GM21526 (cell line): ENCODE measurements at regions not wholly inside any gene's neighbourhood (a gene's known extent, or its start where the extent isn't known, plus 50 kb on each side); places are given as distances from the start of the nearest gene placed in this dataset.

Experiments used
- ATAC-seq: cut with Tn5 transposase; IDR thresholded peaks from one replicate; pipeline ENCODE4 v1.9.1; 2021; ENCODE audit warnings: moderate library complexity; ENCODE audit not compliant: unreplicated experiment, low FRiP score

DNA sequence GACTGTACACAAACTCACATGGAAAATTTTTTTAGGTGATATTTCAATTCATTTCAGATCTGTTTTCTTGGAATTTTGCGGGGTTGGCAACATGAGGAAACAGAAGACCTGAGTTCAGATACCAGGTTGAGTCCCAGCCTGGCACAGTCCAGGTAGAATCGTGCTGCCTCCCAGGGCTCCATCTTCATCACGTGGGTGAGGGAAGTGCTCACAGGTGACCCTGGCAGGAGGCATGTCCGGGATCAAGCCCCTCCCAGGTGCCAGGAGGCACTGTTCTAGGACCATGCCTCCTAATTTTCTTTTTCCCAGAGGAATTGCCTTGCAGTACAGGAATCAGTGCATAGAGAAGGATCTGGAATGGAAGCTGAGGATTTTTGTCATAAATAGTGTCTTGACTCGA is 318.3 kb upstream of the IRX4 start:
- no peak for ATAC-seq

DNA sequence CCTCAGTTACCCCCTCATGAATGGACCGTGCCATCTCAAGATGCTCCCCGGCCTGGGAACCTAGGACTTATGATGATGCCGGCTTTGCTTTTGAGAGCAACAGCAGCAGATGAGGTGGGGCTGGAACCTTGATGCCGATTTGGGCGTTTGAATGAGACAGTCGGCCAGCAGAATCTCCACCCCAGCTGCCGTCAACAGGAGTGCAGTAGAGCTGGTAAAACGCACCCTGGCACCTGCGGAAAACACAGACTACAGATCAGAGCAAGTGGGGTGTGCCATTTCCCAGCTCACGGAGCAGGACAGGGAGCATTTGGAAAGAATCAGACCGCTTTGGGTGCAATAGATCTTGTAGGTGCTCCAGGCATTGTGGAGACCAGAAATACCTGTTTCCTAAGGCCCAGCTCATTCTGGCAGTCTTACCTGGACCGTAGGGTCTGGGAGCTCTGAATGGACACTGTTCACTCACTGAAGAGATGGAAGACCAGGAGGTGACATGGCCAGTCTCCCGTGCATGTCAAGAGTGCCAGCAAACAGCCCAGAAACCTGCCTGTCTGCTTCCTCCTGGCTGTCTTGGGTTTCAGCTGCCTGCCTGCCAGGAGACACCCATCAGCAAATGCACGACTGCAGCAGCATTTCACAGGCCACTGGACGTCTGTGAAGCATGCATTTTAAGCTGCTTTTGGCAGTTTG is 317.7 kb upstream of the IRX4 start:
- no peak for ATAC-seq

DNA sequence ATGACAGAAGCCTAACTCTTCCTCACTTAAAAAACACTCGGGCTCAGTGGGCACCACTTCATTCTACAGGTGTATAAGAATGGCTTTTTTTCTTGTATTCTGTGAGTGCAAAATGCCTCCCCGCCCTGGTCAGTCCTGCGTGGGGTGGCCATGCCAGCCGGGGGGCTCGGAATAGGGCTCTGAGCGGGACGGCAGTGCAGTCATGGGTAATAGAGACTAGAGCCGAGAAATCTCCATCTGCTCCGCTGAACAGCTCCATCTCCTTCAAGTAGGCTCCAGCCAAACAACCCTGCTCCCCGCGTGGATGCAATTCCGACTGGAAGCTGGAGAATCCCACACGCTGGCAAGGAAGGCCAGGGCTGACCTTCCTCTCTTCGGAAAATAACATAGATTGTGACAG is 317.0 kb upstream of the IRX4 start:
- no peak for ATAC-seq

DNA sequence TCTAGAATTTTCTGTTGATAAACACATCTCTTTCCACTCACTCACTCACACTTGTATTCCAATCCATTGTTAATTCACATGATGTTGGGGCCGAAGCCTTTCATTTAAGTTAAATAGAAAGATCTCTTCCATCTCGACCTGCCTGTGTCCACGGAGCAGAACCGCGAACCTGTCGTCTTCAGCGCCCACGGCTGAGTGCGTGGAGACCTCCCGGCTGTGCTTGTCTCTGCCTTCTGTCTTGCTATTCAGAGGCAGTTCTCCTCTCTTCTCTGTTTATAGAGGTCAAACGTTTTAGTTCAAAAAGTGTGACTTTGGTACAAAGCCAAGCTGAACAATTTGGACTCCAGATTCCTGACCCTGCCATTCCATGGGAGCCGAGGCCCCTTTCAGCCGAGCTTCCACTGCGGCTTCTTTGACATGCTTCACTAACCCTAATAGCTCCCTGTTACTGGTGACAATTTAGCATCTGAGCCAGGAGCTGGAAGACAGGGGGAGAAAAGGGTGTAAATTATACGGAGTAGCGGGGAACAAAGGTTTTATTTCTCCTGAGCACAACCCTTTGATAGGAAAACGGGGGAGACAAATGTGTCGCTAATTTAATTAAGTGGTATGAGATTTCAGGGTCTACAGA is 314.4 kb upstream of the IRX4 start:
- ATAC-seq = no peak

DNA sequence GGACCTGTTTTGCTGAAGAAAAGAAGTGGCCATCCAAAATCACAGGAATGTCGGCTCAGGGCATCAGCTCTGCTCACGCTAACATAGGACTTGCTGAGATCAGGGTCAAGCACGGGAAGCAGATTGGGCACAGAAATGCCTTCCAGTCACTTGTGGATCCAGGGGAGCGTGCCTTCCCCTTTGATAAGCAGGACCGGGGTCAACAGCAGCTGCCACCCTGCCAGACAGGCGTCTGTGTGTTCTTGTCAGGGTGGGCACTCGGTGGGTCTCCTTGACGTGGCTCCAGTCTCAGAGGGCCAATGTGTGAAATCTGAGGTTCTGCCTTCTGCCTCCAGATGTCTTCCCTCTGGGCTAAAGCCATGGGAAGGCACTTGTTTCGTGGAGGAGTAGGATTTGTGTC is 313.7 kb upstream of the IRX4 start:
- ATAC-seq = no peak

DNA sequence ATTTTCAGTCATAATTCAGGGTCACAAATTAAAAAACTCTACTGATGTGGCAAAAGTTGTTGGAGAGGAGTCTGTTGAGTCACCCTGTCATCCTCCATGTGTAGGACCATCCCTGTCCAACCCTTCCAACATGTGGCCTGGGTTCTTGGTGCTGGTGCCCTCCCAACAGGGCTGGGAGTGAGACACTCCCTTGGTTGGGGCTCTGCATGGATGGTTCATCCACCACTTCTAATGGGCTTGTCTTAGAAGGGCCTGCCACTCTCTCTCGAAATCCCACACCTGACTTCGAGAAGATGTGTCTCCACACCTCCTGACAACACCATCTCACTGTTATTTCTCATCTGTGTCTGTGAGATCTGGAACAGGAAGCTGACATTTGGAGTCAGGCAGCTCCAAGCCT is 312.2 kb upstream of the IRX4 start:
- ATAC-seq = no peak

DNA sequence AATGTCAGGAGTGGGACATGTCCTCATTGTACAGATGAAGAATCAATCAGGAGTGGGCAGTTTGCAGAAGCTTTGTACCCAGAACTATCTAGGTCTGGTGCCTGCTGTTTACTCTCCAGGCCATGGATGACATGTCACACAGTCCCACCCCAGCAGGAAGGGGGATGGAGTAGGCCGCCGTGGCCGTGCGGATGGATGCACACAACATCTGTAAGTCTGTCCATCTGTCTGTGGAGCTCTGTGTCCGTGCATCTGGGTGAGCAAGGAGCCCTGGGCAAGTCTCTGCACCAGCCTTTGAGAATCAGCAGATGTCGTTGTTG is 311.5 kb upstream of the IRX4 start:
- no peak for ATAC-seq

DNA sequence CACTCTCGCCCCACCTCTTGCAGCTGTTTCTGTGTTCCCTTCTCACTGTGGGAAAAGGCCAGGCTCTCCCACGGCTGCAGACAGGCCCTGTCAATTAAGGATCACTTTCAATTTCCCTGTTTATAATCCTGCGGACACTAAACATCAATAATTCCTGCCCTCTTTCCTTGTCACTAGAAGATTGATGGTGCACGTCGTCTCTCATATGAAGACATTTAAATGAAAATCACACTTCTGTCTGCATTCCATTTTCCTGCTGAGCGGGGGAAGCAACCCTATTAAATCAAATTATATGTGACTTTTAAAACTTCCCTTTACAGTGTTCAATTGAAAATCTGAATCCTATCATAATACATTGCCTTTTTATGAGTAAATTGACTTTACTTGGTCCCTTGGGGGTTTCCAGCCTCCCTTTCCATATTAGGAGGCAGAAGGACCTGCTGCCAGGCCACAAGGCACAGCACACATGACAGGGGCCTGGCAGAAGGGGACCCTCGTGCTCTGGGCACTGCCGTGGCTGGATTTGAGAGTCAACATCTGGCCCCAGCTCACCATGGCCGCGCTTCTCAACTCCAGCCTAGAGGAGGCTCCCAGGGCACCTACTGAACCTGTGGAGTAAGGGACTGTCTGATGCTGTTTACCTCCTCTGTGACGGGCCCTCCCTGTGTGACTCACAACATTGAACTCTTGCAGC is 311.0 kb upstream of the IRX4 start:
- no peak for ATAC-seq

DNA sequence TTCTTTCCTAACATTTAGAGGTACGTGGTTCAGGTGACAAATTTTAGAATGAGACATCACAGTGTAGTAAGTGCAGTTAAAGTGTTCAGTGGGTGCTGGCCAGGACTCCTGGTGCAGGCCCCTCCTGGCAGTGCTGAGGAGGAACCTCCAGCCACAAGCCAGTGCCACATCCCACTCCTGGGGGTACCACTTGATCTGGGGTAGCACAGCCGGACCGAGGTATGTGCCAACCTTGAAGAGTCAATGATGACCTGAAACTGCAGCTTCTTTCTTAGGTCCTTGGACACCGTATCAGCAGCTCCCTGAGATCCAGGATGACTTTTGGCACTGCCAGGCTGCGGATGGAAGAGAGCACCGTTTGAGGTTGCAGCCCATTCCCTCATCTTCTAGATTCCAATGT is 310.4 kb upstream of the IRX4 start:
- ATAC-seq = no peak

DNA sequence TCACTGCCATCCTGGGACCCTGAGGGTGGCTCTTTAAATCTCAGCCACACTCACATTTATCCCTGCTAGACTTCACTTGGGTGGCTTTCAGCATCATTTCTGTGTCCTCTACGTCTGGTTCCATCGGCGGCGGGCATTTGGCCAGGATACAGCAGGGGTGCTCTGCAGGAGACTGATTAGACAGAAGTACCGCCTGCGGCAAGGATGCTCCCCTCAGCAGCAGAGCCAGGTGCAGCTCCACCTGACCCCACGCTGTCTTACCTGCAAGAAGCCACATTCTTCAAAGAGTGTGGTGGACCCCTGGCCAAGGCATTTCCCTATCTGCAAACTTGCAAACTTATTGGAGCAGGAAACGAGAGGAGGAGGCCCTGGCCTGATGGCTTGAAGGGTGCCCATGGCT is 309.8 kb upstream of the IRX4 start:
- no peak for ATAC-seq

DNA sequence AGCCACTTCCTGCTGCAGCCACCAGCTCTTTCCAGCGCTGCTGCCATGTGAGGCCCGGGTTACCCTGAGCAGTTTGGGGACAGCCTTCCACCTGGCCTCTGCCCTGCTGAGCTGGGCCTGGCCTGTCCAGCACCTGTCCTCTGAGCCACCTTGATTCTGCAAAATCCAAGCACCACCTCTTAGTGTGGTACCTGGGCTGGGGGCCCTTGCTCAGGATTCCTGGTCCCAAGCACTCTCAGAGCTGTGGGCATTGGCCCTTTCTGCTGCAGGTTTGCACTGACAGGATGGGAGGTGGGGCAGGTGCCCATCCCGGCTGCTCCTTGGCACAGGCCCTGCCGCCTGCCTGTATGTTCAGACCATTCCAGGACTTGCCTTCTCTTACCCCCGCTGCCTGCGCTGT is 309.2 kb upstream of the IRX4 start:
- ATAC-seq = no peak

DNA sequence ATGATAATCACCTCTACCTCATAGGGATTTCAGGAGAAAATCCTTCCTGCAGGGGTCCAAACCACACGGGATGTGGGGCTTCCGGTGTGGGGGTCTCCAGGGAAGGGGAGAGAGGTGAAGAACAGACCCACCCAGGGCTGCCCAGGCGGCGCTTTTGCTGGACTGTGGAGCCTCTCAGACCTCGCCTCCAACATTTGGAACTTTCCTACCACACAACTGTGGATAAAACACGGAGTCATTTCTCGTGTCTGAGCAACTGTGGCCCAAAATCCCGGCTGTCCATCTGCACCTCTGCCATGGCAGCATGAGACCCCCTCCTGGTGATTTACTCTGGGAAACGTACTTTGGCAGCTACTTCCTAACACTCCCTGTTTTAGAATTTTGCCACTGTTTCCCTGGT is 307.8 kb upstream of the IRX4 start:
- no peak for ATAC-seq

DNA sequence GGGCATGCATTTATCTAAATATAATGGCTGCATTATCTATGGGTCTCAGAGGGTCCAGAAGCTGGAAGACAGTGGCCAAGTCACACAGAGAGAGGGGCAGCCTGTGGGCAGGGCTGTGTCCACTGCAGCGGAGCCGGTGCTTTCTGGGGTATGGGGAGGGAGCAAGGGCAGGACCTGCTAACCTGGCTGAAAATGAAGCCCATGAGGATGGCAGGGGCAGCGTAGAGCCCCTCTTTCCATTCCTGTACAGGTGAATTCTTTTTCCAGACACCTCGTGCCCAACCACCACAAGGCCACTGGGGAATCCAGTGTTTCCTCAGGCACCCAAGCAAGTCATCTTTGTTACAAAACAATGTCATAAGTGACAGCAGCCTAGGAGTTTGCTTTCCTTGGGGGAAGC is 305.9 kb upstream of the IRX4 start:
- ATAC-seq = no peak

DNA sequence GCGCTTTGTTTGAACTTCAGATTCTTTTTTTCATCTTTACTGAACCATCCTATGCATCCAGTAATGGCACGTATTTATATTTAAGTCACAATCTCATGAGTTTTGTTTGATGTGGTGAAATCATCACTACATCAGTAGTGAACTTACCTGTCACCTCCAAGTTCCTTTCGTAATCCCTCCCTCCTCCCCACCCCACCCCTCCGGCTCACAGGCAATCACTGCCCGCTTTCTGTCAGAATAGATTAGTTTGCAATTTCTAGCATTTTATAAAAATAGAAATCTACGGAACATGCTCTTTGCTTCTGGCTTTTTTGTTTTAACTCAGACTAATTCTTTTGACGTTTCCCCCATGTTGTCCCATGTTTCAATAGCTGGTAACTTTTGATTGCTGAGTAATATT is 305.4 kb upstream of the IRX4 start:
- ATAC-seq = no peak

DNA sequence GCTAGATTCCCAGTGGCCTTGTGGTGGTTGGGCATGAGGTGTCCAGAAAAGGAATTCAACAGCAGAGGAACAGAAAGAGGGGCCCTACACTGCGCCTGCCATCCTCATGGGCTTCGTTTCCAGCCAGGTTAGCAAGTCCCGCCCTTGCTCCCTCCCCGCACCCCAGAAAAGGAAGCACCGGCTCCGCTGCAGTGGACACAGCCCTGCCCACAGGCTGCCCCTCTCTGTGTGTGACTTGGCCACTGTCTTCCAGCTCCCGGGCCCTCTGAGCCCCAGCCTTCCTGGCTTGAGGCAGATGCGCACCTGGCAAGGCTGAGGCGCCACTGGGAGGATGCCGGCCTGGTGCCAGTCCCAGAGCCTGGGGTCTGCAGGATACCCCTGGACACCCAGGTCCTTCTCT is 305.0 kb upstream of the IRX4 start:
- ATAC-seq = no peak

DNA sequence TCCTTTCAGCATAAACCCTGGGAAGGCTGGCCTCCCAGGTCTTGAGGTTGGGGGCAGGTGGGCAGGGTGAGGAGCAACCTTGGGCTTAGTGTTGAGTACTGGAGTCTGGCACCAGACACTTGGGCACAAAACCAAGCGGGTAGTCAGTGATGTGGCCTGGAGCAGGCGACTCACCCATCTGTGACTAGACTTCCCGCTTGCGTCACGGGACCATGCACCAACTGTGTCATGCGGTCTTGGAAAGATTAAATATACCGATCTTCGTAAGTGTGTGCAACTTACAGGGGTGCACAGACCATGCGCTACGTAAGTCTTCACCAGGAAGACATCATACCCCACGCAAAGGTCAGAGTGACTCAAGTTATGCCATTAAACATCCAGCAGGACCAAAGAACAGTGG is 304.4 kb upstream of the IRX4 start:
- ATAC-seq = no peak

DNA sequence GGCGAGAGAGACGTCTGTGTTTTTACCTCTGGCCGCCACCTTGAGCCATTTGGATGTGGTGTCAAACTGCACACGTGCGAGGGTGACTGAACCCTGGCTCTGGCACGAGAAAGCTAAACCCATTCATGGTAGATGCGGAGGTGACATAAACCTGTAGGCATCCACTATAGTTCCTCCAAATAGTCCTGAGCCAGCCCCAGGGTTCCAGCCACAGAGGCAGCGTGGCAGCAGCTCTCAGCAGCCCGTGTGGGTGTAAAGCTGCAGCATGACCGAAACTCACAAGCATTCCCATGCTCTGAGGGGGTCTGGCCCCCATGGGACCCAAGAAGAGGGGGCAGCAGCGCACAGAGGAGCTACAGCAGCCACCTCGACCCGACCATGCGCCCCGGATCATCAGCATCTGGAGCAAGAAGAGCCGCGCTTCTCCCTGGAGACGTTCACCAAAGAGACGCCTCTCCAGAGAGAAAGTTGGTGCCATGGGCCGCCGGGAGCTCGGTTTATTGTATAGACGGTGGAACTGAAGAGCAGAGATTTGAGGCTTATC is 303.8 kb upstream of the IRX4 start:
- no peak for ATAC-seq

DNA sequence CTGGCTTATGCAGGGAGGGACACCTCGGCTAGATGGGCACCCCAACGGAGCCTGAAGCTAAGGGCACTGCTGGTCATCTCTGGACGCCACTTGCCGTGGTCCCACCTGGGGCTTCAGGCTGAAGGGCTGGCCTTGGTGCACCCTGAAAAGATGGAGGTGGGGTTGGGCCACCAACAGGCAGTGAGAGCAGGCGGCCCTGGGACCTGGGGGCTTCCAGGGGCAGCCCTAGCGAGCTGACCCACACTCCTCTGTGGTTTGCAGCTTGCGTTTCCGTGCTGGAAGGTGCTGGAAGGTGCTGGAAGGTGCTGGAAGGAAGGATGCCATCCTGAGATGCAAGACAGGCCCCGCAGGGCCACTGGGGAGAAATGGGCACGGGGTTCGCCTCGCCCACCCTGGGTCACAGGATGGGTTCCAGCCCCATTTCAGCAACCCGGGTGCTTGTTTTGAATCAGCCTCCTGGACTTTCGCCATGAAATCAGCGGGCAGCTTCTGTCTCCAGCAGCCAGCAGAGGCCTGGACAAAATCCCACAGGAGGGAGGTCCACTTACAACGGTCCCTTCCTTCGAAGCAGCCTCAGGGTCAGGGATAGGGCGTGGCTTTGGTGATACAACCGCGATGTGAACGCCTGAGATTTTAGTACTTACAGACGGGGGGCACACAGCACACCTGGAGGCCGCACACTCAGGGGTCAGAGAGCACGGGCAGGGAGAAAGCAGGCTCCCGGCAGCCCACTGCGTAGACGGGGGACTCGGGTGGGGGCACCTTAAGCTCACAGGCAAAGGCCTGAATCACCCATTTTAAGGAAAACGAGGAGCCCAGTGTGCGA is 303.1 kb upstream of the IRX4 start:
- ATAC-seq = no peak

DNA sequence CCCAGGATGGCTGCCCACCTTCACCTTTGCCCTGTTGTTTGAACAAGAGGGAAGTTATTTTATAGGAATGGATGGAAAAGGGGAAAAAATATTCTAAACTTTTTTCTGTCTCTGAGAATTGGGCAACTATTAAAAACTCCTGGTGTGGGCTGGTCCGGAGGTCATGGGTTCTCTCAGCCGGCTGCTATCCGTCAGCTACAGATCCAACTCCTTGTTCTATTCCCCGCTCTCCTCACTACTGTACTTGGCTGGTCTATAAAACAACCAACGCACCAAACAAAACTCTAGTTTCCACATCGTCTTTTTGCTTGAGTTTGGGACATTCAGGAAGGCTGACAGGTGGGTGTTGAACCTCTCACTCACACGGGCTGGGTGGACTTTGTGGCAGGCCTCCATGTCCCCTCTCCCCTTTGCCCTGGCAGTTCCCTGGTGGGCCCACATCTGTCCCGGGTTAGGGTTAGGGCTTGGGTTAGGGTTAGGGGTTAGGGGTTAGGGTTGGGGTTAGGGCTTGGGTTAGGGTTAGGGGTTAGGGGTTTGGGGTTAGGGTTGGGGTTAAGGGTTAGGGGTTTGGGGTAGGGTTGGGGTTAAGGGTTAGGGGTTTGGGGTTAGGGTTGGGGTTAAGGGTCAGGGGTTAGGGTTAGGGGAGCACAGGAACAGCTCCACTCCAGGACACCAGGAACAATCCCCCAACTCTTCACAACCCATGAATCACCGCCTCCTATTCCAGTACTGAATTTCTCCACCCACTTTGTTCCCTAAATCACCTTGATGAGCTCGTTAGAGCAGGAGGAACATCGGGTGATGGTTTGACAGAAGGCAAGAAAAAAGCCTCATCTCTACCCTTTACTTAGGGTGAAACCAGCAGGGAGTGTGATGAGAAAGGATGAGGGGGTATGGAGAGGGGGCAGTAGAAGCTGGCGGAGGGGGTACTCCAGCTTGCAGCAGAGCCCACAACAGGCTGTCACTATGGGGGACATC is 302.1 kb upstream of the IRX4 start:
- ATAC-seq = no peak

DNA sequence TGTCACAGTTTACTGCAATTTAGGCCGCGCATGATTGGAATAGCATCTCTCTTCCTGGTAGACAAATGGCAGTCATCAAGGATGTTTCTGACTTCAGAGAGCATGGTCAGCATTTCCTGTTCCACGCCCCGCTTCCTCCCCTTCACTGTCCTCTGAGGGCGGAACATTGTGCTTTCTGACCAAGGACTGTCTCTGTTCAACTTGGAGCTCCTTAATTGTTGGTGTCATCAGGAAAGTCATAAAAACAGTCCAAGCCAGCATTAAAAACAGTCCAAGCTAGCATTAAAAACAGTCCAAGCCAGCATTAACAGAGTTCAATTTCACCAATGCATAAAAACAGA is 301.3 kb upstream of the IRX4 start:
- no peak for ATAC-seq
